ENCODE measurements at regions not wholly inside any gene's neighbourhood (a gene's known extent, or its start where the extent isn't known, plus 50 kb on each side); places are given as distances from the start of the nearest gene placed in this dataset.
"Not testable (repeated sequence)": the region's sequence is repeated elsewhere in the genome, so short reads cannot be mapped to it uniquely, and the experiment has no call there.

- H3K9me3 ChIP-seq = peaks cover 0 to 8% (median 0%) of the 10 kb centered on the region in 4 donors
- no peak overlapping the region for H3K4me3 ChIP-seq
- TF ChIP-seq CTCF (IDR thresholded peaks at IDR 0.05) (peak in 1 of 3 experiments; percentile 9), POLR2AphosphoS5 (IDR thresholded peaks at IDR 0.05) (no peak)
- no peaks in the 10 kb centered on the region for H3K27me3 ChIP-seq
- H3K36me3 ChIP-seq = no peaks in the 10 kb centered on the region
- H3K4me1 ChIP-seq = peaks cover 0 to 10% (median 6%) of the 10 kb centered on the region in 4 donors
- 37% methylated on average over 2 of the region's 2 CpGs for WGBS
- H3K27ac ChIP-seq (replicated peaks in 1 of 4) = no peak overlapping the region
- no peak for DNase-seq (ENCODE audit: extremely low spot score)
- intact Hi-C loops (cut with DNase I) = no loop called here
These were observed 154.0 kb upstream of the ADAMTSL1 start for GRCh38 chr9:18319918-18320445.

DNA sequence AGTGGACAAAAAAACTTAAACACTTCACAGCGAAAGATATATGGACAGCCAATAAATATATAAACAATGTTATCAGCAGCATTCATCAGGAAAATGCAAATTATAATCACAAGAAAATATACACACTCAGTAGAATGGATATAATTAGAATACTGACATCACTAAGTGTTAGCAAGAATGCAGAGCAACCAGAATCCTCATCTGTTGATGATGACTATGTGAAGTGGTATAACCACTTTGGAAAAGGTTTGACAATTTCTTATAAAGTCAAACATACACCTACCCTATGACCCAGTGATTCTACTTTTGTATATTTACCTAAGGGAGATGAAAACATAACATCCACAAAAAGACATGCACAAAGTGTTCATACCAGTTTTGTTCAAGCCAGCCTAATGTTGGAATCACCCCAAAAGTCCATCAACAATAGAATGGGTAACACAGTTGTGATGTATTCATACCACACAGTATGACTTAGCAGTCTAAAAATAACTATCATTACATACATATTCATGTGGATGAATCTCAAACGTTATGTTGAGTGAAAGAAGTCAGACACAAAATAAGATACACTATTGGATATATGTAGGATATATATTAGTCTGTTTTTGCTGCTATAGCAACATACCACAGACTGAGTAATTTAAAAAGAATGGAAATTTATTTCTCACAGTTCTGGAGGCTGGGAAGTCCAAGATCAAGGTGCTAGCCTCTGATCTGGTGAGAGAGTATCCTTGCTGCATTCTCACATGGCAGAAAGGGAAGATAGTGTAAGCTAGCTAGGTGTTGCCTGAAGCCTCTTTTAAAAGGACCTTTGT is 148.8 kb upstream of the ADAMTSL1 start:
- WGBS = 64% methylated on average over 2 of the region's 2 CpGs
- intact Hi-C loops (cut with DNase I) = no loop called here

GRCh38 chr9:18325746-18326011 is 148.3 kb upstream of the ADAMTSL1 start:
- H3K4me3 ChIP-seq; DNase-seq (ENCODE audit: extremely low spot score); intact Hi-C loops (cut with DNase I); H3K27me3 ChIP-seq; H3K36me3 ChIP-seq; H3K9me3 ChIP-seq; H3K27ac ChIP-seq (replicated peaks in 1 of 4): not testable (repeated sequence)
- H3K4me1 ChIP-seq = peaks cover 0 to 23% (median 10%) of the 10 kb centered on the region in 4 donors
- WGBS = 94% methylated on average over 7 of the region's 7 CpGs

More for the DNA sequence above, 148.8 kb upstream of the ADAMTSL1 start:
- Histone ChIP-seq H3K4me1 (peaks cover 0 to 17% (median 5%) of the 10 kb centered on the region in 4 donors), H3K4me3 (no peak overlapping the region), H3K27ac (replicated peaks in 1 of 4) (no peak overlapping the region), H3K9me3 (peaks cover 0 to 4% (median 0%) of the 10 kb centered on the region in 4 donors), H3K36me3 (no peaks in the 10 kb centered on the region), H3K27me3 (no peaks in the 10 kb centered on the region)
- DNase-seq (ENCODE audit: extremely low spot score) = no peak
- no peak for TF ChIP-seq POLR2A (IDR thresholded peaks at IDR 0.05; ENCODE audit: low read depth)
- no peak for TF ChIP-seq POLR2AphosphoS5 (IDR thresholded peaks at IDR 0.05)
- no peak for TF ChIP-seq EP300 (IDR thresholded peaks at IDR 0.05)
- TF ChIP-seq CTCF (IDR thresholded peaks at IDR 0.05) = no peak

GRCh38 chr9:18327121-18327520 is 146.8 kb upstream of the ADAMTSL1 start:
- no peaks in the 10 kb centered on the region for H3K27me3 ChIP-seq
- WGBS = 77% methylated on average over 3 of the region's 3 CpGs
- H3K36me3 ChIP-seq = no peaks in the 10 kb centered on the region
- H3K4me1 ChIP-seq = peaks cover 0 to 37% (median 24%) of the 10 kb centered on the region in 4 donors
- intact Hi-C loops (cut with DNase I) = no loop called here
- H3K27ac ChIP-seq (replicated peaks in 1 of 4) = no peak overlapping the region
- peaks cover 0 to 4% (median 0%) of the 10 kb centered on the region in 4 donors for H3K9me3 ChIP-seq
- H3K4me3 ChIP-seq = no peak overlapping the region
- TF ChIP-seq EP300 (IDR thresholded peaks at IDR 0.05) = no peak
- no peak for TF ChIP-seq CTCF (IDR thresholded peaks at IDR 0.05)
- no peak for TF ChIP-seq POLR2AphosphoS5 (IDR thresholded peaks at IDR 0.05)
- TF ChIP-seq POLR2A (IDR thresholded peaks at IDR 0.05; ENCODE audit: low read depth) = no peak
- no peak for DNase-seq (ENCODE audit: extremely low spot score)

- Histone ChIP-seq H3K4me1 (peaks cover 0 to 65% (median 49%) of the 10 kb centered on the region in 4 donors), H3K27me3 (no peaks in the 10 kb centered on the region), H3K9me3 (peaks cover 0 to under 1% (median 0%) of the 10 kb centered on the region in 4 donors), H3K4me3 (no peak overlapping the region), H3K36me3 (no peaks in the 10 kb centered on the region), H3K27ac (replicated peaks in 1 of 4) (peak overlapping the region in 3 of 4 donors; percentile 33 to 61 (median 50))
- intact Hi-C loops (cut with DNase I) = no loop called here
- no peak for DNase-seq (ENCODE audit: extremely low spot score)
- WGBS = 67% methylated on average over 4 of the region's 4 CpGs
- TF ChIP-seq EP300 (IDR thresholded peaks at IDR 0.05) (peak; percentile 32), POLR2AphosphoS5 (IDR thresholded peaks at IDR 0.05) (no peak)
These were observed 143.3 kb upstream of the ADAMTSL1 start for GRCh38 chr9:18330401-18331309.
